Uterus (tissue), 2 donors: ENCODE measurements at regions not wholly inside any gene's neighbourhood (a gene's known extent, or its start where the extent isn't known, plus 50 kb on each side); places are given as distances from the start of the nearest gene placed in this dataset.

Source experiments
- CTCF ChIP-seq, 4 experiments: fragments of 200-600 bp in 2 of 4; fragments of 450-650 bp in 2 of 4; sonication (generic) in 2 of 4; IDR thresholded peaks; one replicate each; pipeline ENCODE4 v1.5.1; 2016 to 2019; ENCODE audit warnings: antibody characterized with exemption in 4 of 4, mild to moderate bottlenecking in 2 of 4, moderate library complexity in 1 of 4
- POLR2A ChIP-seq, 2 donors: fragments of 450-650 bp; IDR thresholded peaks; one replicate each; pipeline ENCODE4 v1.6.1; 2016; ENCODE audit warnings: antibody characterized with exemption in 2 of 2, mild to moderate bottlenecking in 1 of 2, moderate library complexity in 1 of 2

DNA sequence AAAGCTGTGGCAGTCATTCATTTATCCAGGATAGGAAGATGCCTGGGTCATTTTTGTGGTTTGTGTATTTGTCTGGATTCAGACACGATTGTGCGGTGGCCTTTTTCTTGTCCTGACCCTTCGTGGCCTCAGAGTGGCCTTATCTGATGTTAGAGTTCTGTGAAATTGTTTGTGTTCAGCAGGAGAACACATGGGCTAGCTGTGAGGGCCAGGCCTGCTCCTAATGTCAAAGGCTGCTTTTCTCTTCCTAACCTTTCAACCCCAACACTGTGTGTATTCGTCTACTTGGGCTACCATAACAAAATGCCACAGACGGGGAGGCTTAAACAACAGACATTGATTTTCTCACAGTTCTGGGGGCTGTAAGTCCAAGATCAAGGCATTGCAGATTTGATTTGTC lies 321.8 kb downstream of the CD83 start:
- TF ChIP-seq CTCF (IDR thresholded peaks at IDR 0.05) = no peak
- no peak for TF ChIP-seq POLR2A (IDR thresholded peaks at IDR 0.05)
